Suppressor macrophage (primary cell): ENCODE measurements at regions not wholly inside any gene's neighbourhood (a gene's known extent, or its start where the extent isn't known, plus 50 kb on each side); places are given as distances from the start of the nearest gene placed in this dataset.
"Not testable (repeated sequence)": the region's sequence is repeated elsewhere in the genome, so short reads cannot be mapped to it uniquely, and the experiment has no call there.

Experiments used
- DNase-seq, 4 experiments: peaks; one replicate each; pipeline ENCODE4 v3.0.0-alpha.2; 2020 to 2022

GRCh38 chr7:131056007-131056406, 271.7 kb upstream of the MKLN1 start:
- no peak for DNase-seq

GRCh38 chr7:131057015-131057793, 270.5 kb upstream of the MKLN1 start:
- peak; percentile 29 to 70 (median 54) for DNase-seq

- no peak for DNase-seq
Measured at GRCh38 chr7:131057794-131058070, 269.9 kb upstream of the MKLN1 start.

- DNase-seq = not testable (repeated sequence)
Measured at GRCh38 chr7:131058561-131059288, 269.0 kb upstream of the MKLN1 start.

GRCh38 chr7:131059401-131059800, 268.3 kb upstream of the MKLN1 start:
- DNase-seq = not testable (repeated sequence)

- DNase-seq = no peak
Measured at GRCh38 chr7:131061158-131061557, 266.5 kb upstream of the MKLN1 start.

GRCh38 chr7:131061818-131062217, 265.9 kb upstream of the MKLN1 start:
- DNase-seq = peak in 3 of 4 experiments; percentile 13 to 45 (median 42)

GRCh38 chr7:131066635-131067034, 261.0 kb upstream of the MKLN1 start:
- no peak for DNase-seq

- peak in 1 of 4 experiments; percentile 18 for DNase-seq
Measured at GRCh38 chr7:131067220-131067619, 260.5 kb upstream of the MKLN1 start.

- DNase-seq = no peak
Measured at GRCh38 chr7:131068604-131069021, 259.1 kb upstream of the MKLN1 start.

GRCh38 chr7:131071786-131072504, 255.7 kb upstream of the MKLN1 start:
- peak in 1 of 4 experiments; percentile 41 for DNase-seq

- peak in 2 of 4 experiments; percentile 11 to 37 for DNase-seq
Measured at GRCh38 chr7:131072505-131073091, 255.1 kb upstream of the MKLN1 start.

GRCh38 chr7:131074043-131074442, 253.6 kb upstream of the MKLN1 start:
- no peak for DNase-seq

- no peak for DNase-seq
Measured at GRCh38 chr7:131074585-131074984, 253.1 kb upstream of the MKLN1 start.

GRCh38 chr7:131075406-131075805, 252.3 kb upstream of the MKLN1 start:
- no peak for DNase-seq

- peak; percentile 15 to 58 (median 36) for DNase-seq
Measured at GRCh38 chr7:131076032-131076431, 251.6 kb upstream of the MKLN1 start.

GRCh38 chr7:131076711-131077181, 250.9 kb upstream of the MKLN1 start:
- DNase-seq = no peak

- DNase-seq = no peak
Measured at GRCh38 chr7:131077735-131078134, 249.9 kb upstream of the MKLN1 start.

GRCh38 chr7:131080754-131081153, 246.9 kb upstream of the MKLN1 start:
- no peak for DNase-seq

- DNase-seq = no peak
Measured at GRCh38 chr7:131081308-131081707, 246.4 kb upstream of the MKLN1 start.

- no peak for DNase-seq
Measured at GRCh38 chr7:131083781-131084180, 243.9 kb upstream of the MKLN1 start.

GRCh38 chr7:131084336-131084735, 243.3 kb upstream of the MKLN1 start:
- DNase-seq = peak in 2 of 4 experiments; percentile 26 to 45
